ENCODE measurements at regions not wholly inside any gene's neighbourhood (a gene's known extent, or its start where the extent isn't known, plus 50 kb on each side); places are given as distances from the start of the nearest gene placed in this dataset.

DNA sequence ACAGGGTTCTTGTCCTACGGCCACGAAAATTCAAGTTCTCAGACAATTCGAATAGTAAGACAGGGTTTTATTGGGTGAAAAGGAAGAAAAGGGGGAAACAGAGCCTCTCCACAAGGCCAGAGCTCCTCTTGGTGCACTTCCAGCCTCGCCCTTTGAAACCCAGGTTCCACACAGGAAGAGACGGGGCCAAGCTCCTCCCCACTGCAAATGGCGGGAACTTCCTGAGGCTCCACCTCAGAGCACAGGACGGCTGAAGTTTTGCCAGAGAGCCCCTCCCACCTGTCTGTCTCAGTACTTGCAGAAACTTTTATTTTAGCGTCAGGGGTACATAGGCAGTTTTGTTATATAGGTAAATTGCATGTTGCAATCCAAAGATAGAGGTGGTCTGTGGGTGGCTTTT lies 165.7 kb upstream of the CDH8 start:
- DNase-seq (ENCODE audit: low read depth) (no peak), FAIRE-seq (no peak)
- H3K4me3 ChIP-seq (ENCODE audit: low read depth, low read length) = no peak overlapping the region
- H3K27me3 ChIP-seq (ENCODE audit: control insufficient read depth, insufficient read depth, low read length) = no peaks in the 10 kb centered on the region
- no peak for TF ChIP-seq CTCF (IDR thresholded peaks at IDR 0.05; ENCODE audit: insufficient read depth, low read length, severe bottlenecking)
- no peaks in the 10 kb centered on the region for H3K36me3 ChIP-seq (ENCODE audit: control insufficient read depth, insufficient read depth, low read length)

GRCh38 chr16:62194828-62195227 lies 158.6 kb upstream of the CDH8 start:
- FAIRE-seq (no peak), DNase-seq (ENCODE audit: low read depth) (peak; percentile 6)
- no peaks in the 10 kb centered on the region for H3K36me3 ChIP-seq (ENCODE audit: control insufficient read depth, insufficient read depth, low read length)
- no peak overlapping the region for H3K4me3 ChIP-seq (ENCODE audit: low read depth, low read length)
- no peaks in the 10 kb centered on the region for H3K27me3 ChIP-seq (ENCODE audit: control insufficient read depth, insufficient read depth, low read length)
- TF ChIP-seq CTCF (IDR thresholded peaks at IDR 0.05; ENCODE audit: insufficient read depth, low read length, severe bottlenecking) = no peak

DNA sequence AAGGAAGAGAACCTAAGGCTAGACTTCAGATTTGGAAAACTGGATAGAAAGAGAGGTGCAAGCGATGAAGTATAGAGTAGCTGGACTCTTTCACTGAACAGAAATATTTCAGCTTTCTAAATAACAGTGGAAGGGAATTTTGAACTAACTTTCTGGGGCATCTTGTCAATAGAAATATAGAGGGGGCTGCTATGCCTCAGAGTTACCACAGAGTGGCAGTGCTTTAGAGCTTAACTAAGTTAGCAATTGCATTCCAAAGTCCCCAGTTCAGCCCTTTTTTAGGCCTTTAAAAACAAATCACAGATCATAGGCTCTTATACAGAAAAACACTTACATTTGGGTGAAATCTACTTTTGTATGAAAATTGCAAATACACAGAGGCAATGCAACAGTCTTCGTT lies 154.2 kb upstream of the CDH8 start:
- FAIRE-seq = no peak
- Histone ChIP-seq H3K36me3 (ENCODE audit: control insufficient read depth, insufficient read depth, low read length) (no peaks in the 10 kb centered on the region), H3K27me3 (ENCODE audit: control insufficient read depth, insufficient read depth, low read length) (no peaks in the 10 kb centered on the region), H3K4me3 (ENCODE audit: low read depth, low read length) (no peak overlapping the region)
- DNase-seq (ENCODE audit: low read depth) = peak; percentile 32
- TF ChIP-seq CTCF (IDR thresholded peaks at IDR 0.05; ENCODE audit: insufficient read depth, low read length, severe bottlenecking) = peak; percentile 51

DNA sequence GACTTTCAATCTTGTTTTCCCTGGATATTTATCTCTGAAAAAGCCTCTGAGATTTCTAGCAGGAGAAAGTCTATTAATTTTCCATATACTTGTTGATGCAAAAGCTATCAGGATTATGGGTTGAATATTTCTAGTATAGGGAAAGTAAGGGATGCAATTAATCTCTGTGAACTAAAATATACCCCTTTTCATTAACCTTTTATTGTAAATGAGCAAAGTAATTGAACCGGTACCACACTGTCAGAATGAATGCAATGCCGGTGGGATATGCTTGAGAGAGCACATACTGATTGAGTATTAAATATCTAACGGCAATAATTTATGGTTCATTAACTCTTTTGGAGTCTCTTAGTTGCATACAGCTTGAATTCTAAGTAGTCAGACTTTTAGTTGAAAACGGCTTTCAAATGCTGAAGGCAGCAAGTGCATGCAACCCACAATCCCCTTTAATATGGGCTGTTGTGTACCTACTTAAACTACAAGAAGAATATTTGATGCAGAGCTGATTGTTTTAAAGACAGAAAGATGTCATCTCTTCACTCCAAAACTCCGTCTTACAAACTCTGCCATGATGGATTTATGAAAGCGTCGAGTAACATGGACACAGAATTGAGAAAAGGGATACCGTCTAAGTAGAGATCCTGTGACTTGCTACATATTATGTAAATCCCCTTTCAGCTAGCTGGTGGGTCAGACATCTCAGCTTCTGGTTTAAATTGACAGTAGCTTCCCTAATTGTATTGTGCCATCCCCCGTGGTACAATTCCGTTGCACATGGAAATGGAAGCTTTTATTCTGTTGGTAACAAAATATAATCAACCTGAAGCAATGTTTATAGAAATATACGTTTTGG lies 141.3 kb upstream of the CDH8 start:
- Histone ChIP-seq H3K27me3 (ENCODE audit: control insufficient read depth, insufficient read depth, low read length) (no peaks in the 10 kb centered on the region), H3K36me3 (ENCODE audit: control insufficient read depth, insufficient read depth, low read length) (no peaks in the 10 kb centered on the region), H3K4me3 (ENCODE audit: low read depth, low read length) (no peak overlapping the region)
- no peak for TF ChIP-seq CTCF (IDR thresholded peaks at IDR 0.05; ENCODE audit: insufficient read depth, low read length, severe bottlenecking)
- DNase-seq (ENCODE audit: low read depth) (no peak), FAIRE-seq (no peak)

DNA sequence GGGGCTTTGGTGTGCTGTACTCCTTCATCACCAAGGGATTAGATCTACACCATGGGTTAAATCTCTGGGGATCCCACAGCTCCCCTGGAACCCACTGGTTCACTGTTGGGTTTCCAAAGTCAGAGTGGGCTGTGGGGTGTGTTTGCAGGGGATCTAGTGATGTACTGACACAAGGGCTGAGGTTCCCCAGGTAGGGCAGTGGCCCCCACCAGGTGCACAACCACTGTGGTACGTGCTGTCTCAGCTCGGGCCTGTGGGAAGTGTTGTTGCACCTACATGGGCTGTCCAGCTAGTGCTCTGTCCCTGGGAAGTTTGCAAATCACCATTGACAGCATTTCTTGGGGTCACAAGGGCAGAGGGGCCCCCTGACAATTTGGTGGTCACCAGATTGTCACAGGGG lies 134.4 kb upstream of the CDH8 start:
- no peak overlapping the region for H3K4me3 ChIP-seq (ENCODE audit: low read depth, low read length)
- no peak for DNase-seq (ENCODE audit: low read depth)
- H3K36me3 ChIP-seq (ENCODE audit: control insufficient read depth, insufficient read depth, low read length) = no peaks in the 10 kb centered on the region
- FAIRE-seq = no peak
- no peak for TF ChIP-seq CTCF (IDR thresholded peaks at IDR 0.05; ENCODE audit: insufficient read depth, low read length, severe bottlenecking)
- H3K27me3 ChIP-seq (ENCODE audit: control insufficient read depth, insufficient read depth, low read length) = no peaks in the 10 kb centered on the region

- FAIRE-seq = no peak
- H3K27me3 ChIP-seq (ENCODE audit: control insufficient read depth, insufficient read depth, low read length) = no peaks in the 10 kb centered on the region
- no peak for TF ChIP-seq CTCF (IDR thresholded peaks at IDR 0.05; ENCODE audit: insufficient read depth, low read length, severe bottlenecking)
- DNase-seq (ENCODE audit: low read depth) = peak; percentile 21
- H3K4me3 ChIP-seq (ENCODE audit: low read depth, low read length) = no peak overlapping the region
- no peaks in the 10 kb centered on the region for H3K36me3 ChIP-seq (ENCODE audit: control insufficient read depth, insufficient read depth, low read length)
These were observed 131.3 kb upstream of the CDH8 start for GRCh38 chr16:62167551-62167950.

Data from bronchial epithelial cell (primary cell).